CD4-positive, alpha-beta T cell (primary cell): ENCODE measurements at regions not wholly inside any gene's neighbourhood (a gene's known extent, or its start where the extent isn't known, plus 50 kb on each side); places are given as distances from the start of the nearest gene placed in this dataset.

Source experiments
- ATAC-seq: fragments of 200-7000 bp; cut with Tn5 transposase; one replicate; pipeline ENCODE4 v1.10.0; 2022; ENCODE audit warnings: mild to moderate bottlenecking; ENCODE audit not compliant: poor library complexity
- CTCF ChIA-PET: fragments of 350-600 bp; sonication (Branson Sonifier 250); formaldehyde crosslinking; loops from one replicate; lab custom pipeline; 2021; ENCODE audit warnings: antibody characterized with exemption, inconsistent platforms; lab: Charles Lee
- POLR2A ChIA-PET: fragments of 350-600 bp; sonication (Branson Sonifier 250); formaldehyde crosslinking; loops from one replicate; lab custom pipeline; 2021; ENCODE audit warnings: antibody characterized with exemption, inconsistent platforms; lab: Charles Lee
- DNase-seq, 14 experiments: peaks; one replicate each; pipeline ENCODE4 v3.0.0-alpha.2; 2013 to 2020; ENCODE audit warnings: mixed read lengths in 2 of 14
- H3K27ac ChIP-seq, 2 donors: one replicate each; pipeline versions ENCODE4 v1.5.1 to v1.7.0; 2013; ENCODE audit warnings: low read length in 2 of 2, low read depth in 1 of 2, mild to moderate bottlenecking in 1 of 2
- H3K27me3 ChIP-seq, 2 experiments: 1 replicate in 1 of 2; 2 replicates in 1 of 2; pipeline versions ENCODE4 v1.6.1 to v1.7.0; 2013; ENCODE audit warnings: low read length in 2 of 2, control low read depth in 1 of 2, mild to moderate bottlenecking in 1 of 2, moderate library complexity in 1 of 2; ENCODE audit not compliant: insufficient read depth in 2 of 2, control insufficient read depth in 1 of 2
- H3K36me3 ChIP-seq: one replicate; pipeline ENCODE4 v1.6.1; 2013; ENCODE audit warnings: low read length, control low read depth; ENCODE audit not compliant: insufficient read depth
- H3K4me1 ChIP-seq: one replicate; pipeline ENCODE4 v1.6.1; 2013; ENCODE audit warnings: low read length, control low read depth; ENCODE audit not compliant: insufficient read depth
- H3K4me3 ChIP-seq: one replicate; pipeline ENCODE4 v1.5.1; 2013; ENCODE audit warnings: mild to moderate bottlenecking, low read length, moderate library complexity
- H3K9me3 ChIP-seq, 2 experiments: 1 replicate in 1 of 2; 2 replicates in 1 of 2; pipeline versions ENCODE4 v1.6.1 to v1.7.0; 2013; ENCODE audit warnings: low read length in 2 of 2, mild to moderate bottlenecking in 2 of 2, control low read depth in 1 of 2, moderate library complexity in 1 of 2; ENCODE audit not compliant: control insufficient read depth in 1 of 2, insufficient read depth in 1 of 2
- H3K27ac Mint-ChIP-seq: one replicate; pipeline ENCODE4 v1.8.0; 2020; ENCODE audit warnings: mixed read lengths
- H3K27me3 Mint-ChIP-seq: one replicate; pipeline ENCODE4 v1.8.0; 2021; ENCODE audit warnings: mixed read lengths
- H3K36me3 Mint-ChIP-seq: one replicate; pipeline ENCODE4 v1.8.0; 2021; ENCODE audit warnings: low read depth, mixed read lengths
- H3K4me1 Mint-ChIP-seq: one replicate; pipeline ENCODE4 v1.8.0; 2021; ENCODE audit warnings: low read depth, mixed read lengths
- H3K4me3 Mint-ChIP-seq: one replicate; pipeline ENCODE4 v1.8.0; 2020; ENCODE audit warnings: mild to moderate bottlenecking, mixed read lengths
- H3K9me3 Mint-ChIP-seq: one replicate; pipeline ENCODE4 v1.8.0; 2020; ENCODE audit warnings: mixed read lengths
- intact Hi-C, 2 experiments: fragments of 100-400 bp; cut with DNase I in 1 of 2; cut with micrococcal nuclease in 1 of 2; formaldehyde crosslinking; loops; one replicate each; pipeline versions ENCODE4 v1.15.1 to v1.9.0; 2023 to 2025; cut with DNase I, micrococcal nuclease
- TF ChIP-seq, protein P1 (sequence below): fragments of 200-600 bp; IDR thresholded peaks from one replicate; pipeline ENCODE4 v1.8.0; 2022; ENCODE audit warnings: antibody characterized with exemption, mild to moderate bottlenecking

- POLR2A ChIA-PET, result no interaction called here
- Histone ChIP-seq H3K9me3 (peaks cover 0 to 5% of the 10 kb centered on the region in 2 experiments), H3K36me3 (no peaks in the 10 kb centered on the region), H3K27ac (no peak overlapping the region), H3K4me1 (no peaks in the 10 kb centered on the region), H3K27me3 (no peaks in the 10 kb centered on the region), H3K4me3 (no peak overlapping the region)
- intact Hi-C loops, result no loop called here
- TF ChIP-seq, protein P1, sequence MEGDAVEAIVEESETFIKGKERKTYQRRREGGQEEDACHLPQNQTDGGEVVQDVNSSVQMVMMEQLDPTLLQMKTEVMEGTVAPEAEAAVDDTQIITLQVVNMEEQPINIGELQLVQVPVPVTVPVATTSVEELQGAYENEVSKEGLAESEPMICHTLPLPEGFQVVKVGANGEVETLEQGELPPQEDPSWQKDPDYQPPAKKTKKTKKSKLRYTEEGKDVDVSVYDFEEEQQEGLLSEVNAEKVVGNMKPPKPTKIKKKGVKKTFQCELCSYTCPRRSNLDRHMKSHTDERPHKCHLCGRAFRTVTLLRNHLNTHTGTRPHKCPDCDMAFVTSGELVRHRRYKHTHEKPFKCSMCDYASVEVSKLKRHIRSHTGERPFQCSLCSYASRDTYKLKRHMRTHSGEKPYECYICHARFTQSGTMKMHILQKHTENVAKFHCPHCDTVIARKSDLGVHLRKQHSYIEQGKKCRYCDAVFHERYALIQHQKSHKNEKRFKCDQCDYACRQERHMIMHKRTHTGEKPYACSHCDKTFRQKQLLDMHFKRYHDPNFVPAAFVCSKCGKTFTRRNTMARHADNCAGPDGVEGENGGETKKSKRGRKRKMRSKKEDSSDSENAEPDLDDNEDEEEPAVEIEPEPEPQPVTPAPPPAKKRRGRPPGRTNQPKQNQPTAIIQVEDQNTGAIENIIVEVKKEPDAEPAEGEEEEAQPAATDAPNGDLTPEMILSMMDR, result no peak
- H3K4me1 Mint-ChIP-seq, result no peaks in the 10 kb centered on the region
- ATAC-seq (no peak), DNase-seq (no peak)
- no peak overlapping the region for H3K4me3 Mint-ChIP-seq
- CTCF ChIA-PET, result interaction anchor here (0.8 kb wide), 1 partner anchor 21 kb away, joined by 3 read pairs; no protein-coding TSS in a partner anchor
- H3K27ac Mint-ChIP-seq, result no peak overlapping the region
- peaks cover 17% of the 10 kb centered on the region for H3K9me3 Mint-ChIP-seq
- H3K27me3 Mint-ChIP-seq, result no peaks in the 10 kb centered on the region
- no peaks in the 10 kb centered on the region for H3K36me3 Mint-ChIP-seq
Measured at GRCh38 chr3:82521657-82522056, 760.2 kb upstream of the GBE1 start.

DNA sequence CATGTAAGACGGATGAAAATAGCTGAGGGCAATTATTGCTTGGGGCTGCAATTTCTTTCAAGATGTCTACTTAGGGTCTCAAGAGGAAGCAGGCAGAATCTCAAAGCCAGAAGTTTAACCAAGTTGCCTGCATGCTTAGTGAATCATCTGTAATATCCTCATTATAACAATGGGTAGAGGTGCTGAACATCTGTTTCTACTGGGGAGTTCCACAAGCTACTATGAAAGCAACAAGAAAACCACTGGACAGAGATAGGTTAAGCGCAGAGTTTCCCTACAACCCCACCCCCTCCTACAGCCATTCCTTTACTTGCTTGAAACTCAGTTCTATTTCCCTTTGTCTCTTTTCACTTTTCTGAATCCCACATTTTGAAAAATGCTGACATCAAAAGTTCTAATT lies 759.4 kb upstream of the GBE1 start:
- ChIA-PET POLR2A (no interaction called here), CTCF (interaction anchor here (0.8 kb wide), 1 partner anchor 20 kb away, joined by 3 read pairs; no protein-coding TSS in a partner anchor)
- no peaks in the 10 kb centered on the region for H3K4me1 Mint-ChIP-seq
- peaks cover 23% of the 10 kb centered on the region for H3K9me3 Mint-ChIP-seq
- H3K36me3 ChIP-seq, result no peaks in the 10 kb centered on the region
- ATAC-seq (no peak), DNase-seq (no peak)
- H3K9me3 ChIP-seq, result peaks cover 0 to 5% of the 10 kb centered on the region in 2 experiments
- H3K27ac Mint-ChIP-seq, result no peak overlapping the region
- H3K27me3 ChIP-seq, result no peaks in the 10 kb centered on the region
- H3K27ac ChIP-seq, result no peak overlapping the region
- intact Hi-C loops, result no loop called here
- no peak overlapping the region for H3K4me3 ChIP-seq
- no peak overlapping the region for H3K4me3 Mint-ChIP-seq
- H3K4me1 ChIP-seq, result no peaks in the 10 kb centered on the region
- TF ChIP-seq, protein P1, result no peak
- no peaks in the 10 kb centered on the region for H3K36me3 Mint-ChIP-seq
- H3K27me3 Mint-ChIP-seq, result no peaks in the 10 kb centered on the region

DNA sequence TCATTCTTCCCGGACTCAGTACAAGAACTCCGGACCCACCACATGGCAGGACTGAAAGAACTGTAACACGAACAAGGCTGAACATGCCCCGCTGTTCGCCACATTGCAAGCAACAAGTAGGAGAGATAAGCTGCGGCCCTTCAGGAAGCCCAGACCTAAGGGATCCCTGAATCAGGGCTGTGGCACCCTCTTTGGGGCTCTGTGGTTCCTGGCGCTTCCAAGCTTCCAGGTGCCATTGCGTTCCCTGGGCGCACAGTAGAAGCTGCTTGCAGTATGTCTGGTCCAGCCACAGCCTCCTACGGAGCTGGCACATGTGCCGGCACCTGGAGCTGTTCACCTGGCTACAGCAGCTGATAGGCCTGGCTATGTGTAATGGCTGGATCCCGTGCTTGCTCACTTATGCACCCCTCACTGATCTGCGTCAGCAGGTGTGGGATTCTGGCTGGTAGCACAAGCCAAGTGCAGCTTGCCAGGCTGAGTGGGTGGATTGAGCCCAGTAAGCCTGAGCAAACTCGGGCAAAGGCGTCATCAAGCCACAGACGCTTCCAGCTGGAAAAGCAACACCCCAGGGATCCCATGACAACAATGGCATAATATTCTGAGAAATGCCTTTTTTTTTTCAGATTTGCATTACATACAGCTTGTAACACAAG lies 748.6 kb upstream of the GBE1 start:
- Mint-ChIP-seq H3K27me3 (no peaks in the 10 kb centered on the region), H3K4me1 (no peaks in the 10 kb centered on the region), H3K36me3 (no peaks in the 10 kb centered on the region), H3K9me3 (peaks cover 3% of the 10 kb centered on the region), H3K4me3 (no peak overlapping the region), H3K27ac (no peak overlapping the region)
- no peaks in the 10 kb centered on the region for H3K4me1 ChIP-seq
- no peaks in the 10 kb centered on the region for H3K36me3 ChIP-seq
- no peak for ATAC-seq
- intact Hi-C loops, result no loop called here
- TF ChIP-seq, protein P1, result no peak
- peaks cover 0 to 31% of the 10 kb centered on the region in 2 experiments for H3K9me3 ChIP-seq
- CTCF ChIA-PET, result no interaction called here
- H3K27me3 ChIP-seq, result no peaks in the 10 kb centered on the region
- no peak overlapping the region for H3K4me3 ChIP-seq
- no peak overlapping the region for H3K27ac ChIP-seq
- DNase-seq, result no peak
- POLR2A ChIA-PET, result no interaction called here
